ENCODE measurements at regions not wholly inside any gene's neighbourhood (a gene's known extent, or its start where the extent isn't known, plus 50 kb on each side); places are given as distances from the start of the nearest gene placed in this dataset.

- no peak for DNase-seq (ENCODE audit: low read depth)
Observed at GRCh38 chr9:78605041-78606000, 308.4 kb downstream of the PSAT1 start.

GRCh38 chr9:78606001-78606379, 309.1 kb downstream of the PSAT1 start:
- no peak for DNase-seq (ENCODE audit: low read depth)

DNA sequence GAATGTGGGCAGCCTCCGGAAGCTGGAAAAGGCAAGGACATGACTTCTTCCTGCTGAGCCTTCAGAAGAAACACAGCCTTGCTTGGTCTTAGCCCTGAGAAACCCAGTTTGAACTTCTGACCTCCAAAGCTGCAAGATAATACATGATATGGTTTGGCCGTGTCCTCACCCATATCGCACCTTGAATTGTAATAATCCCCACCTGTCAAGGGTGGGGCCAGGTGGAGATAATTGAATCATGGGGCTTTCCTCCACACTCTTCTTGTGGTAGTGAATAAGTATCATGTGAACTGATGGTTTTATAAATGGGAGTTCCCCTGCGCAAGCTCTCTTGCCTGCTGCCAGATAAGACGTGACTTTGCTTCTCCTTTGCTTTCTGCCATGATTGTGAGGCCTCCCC, 310.9 kb downstream of the PSAT1 start:
- DNase-seq (ENCODE audit: low read depth) = no peak

- DNase-seq (ENCODE audit: low read depth) = no peak
Observed at GRCh38 chr9:78609450-78609849, 312.5 kb downstream of the PSAT1 start.

- DNase-seq (ENCODE audit: low read depth) = no peak
Observed at GRCh38 chr9:78612091-78612490, 315.2 kb downstream of the PSAT1 start.

- no peak for DNase-seq (ENCODE audit: low read depth)
Observed at GRCh38 chr9:78613006-78613405, 316.1 kb downstream of the PSAT1 start.

- no peak for DNase-seq (ENCODE audit: low read depth)
Observed at GRCh38 chr9:78614892-78615291, 318.0 kb downstream of the PSAT1 start.

DNA sequence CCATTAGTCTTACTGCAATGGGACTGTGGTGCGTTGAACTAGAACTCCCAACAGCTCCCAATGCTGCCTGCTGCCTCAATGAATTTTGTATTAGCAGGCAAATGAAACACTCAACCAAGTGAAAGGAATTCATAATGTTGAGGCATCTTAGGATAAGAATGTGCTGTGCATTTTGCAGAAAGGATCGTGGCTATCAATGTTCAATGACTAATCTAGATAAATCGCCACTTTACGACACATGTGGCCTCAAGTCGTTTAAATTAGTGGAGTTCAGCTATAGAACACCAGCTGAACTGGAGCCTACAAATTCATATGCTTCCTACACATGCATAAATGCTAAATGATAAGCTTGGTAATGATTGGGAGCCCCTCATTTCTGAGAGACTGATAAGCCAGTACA, 318.4 kb downstream of the PSAT1 start:
- DNase-seq (ENCODE audit: low read depth) = no peak

GRCh38 chr9:78618735-78619134, 321.8 kb downstream of the PSAT1 start:
- DNase-seq (ENCODE audit: low read depth) = no peak

- DNase-seq (ENCODE audit: low read depth) = no peak
Observed at GRCh38 chr9:78620303-78620702, 323.4 kb downstream of the PSAT1 start.

DNA sequence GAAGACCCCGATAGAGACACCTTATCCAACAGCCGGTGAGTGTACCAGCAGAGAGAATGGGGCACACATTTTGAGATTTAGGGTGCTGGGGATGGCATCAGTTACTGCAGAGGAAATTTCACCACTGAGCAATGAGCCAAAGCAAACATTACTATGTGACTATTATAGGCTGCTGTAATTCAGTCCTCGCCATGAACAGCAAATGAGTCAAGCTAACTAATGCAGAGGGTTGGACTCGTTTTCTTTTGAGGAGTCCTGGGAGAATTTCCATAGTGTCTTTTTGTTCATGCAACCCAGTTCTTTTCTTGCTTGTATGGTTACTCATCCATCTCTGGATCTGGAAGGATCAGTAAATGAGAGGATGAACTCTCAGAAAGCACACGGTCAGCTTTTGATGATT, 323.8 kb downstream of the PSAT1 start:
- DNase-seq (ENCODE audit: low read depth) = no peak

GRCh38 chr9:78622126-78622525, 325.2 kb downstream of the PSAT1 start:
- no peak for DNase-seq (ENCODE audit: low read depth)

GRCh38 chr9:78626971-78627370, 330.0 kb downstream of the PSAT1 start:
- no peak for DNase-seq (ENCODE audit: low read depth)

- no peak for DNase-seq (ENCODE audit: low read depth)
Observed at GRCh38 chr9:78630966-78631365, 334.0 kb downstream of the PSAT1 start.

- DNase-seq (ENCODE audit: low read depth) = no peak
Observed at GRCh38 chr9:78640728-78641127, 343.8 kb downstream of the PSAT1 start.

- no peak for DNase-seq (ENCODE audit: low read depth)
Observed at GRCh38 chr9:78644359-78644758, 347.4 kb downstream of the PSAT1 start.

- DNase-seq (ENCODE audit: low read depth) = no peak
Observed at GRCh38 chr9:78654324-78654723, 357.4 kb downstream of the PSAT1 start.

DNA sequence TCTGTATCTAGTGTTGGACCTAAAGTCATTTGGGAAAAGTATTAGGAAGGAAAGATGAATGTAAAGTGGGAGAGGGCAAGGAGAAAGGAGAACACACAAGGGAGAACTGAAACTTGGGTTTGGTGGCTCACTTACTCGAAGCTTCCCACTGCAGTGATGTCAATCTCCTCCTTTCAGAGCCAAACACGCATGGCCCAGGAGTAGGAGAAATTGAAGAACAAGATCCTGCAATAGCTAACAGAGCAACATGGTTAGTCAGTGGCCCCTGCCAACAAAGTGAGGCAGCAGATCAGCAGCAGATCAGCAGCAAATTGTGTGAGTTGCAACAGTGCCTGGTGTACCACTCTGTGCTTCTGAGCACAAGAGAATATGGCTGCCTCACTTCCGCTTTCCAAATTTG, 366.4 kb downstream of the PSAT1 start:
- DNase-seq (ENCODE audit: low read depth) = no peak

- DNase-seq (ENCODE audit: low read depth) = no peak
Observed at GRCh38 chr9:78664370-78664769, 367.4 kb downstream of the PSAT1 start.

GRCh38 chr9:78666818-78667414, 370.0 kb downstream of the PSAT1 start:
- no peak for DNase-seq (ENCODE audit: low read depth)

GRCh38 chr9:78668148-78668832, 371.4 kb downstream of the PSAT1 start:
- no peak for DNase-seq (ENCODE audit: low read depth)

- DNase-seq (ENCODE audit: low read depth) = no peak
Observed at GRCh38 chr9:78669591-78669990, 372.7 kb downstream of the PSAT1 start.

GRCh38 chr9:78671785-78672184, 374.9 kb downstream of the PSAT1 start:
- no peak for DNase-seq (ENCODE audit: low read depth)
